Endodermal cell (in vitro differentiated cells): ENCODE measurements at regions not wholly inside any gene's neighbourhood (a gene's known extent, or its start where the extent isn't known, plus 50 kb on each side); places are given as distances from the start of the nearest gene placed in this dataset.
"Not testable (repeated sequence)": the region's sequence is repeated elsewhere in the genome, so short reads cannot be mapped to it uniquely, and the experiment has no call there.

ENCODE experiments used
- DNase-seq: peaks from one replicate; pipeline ENCODE4 v3.0.0-alpha.2; 2017
- H3K27ac ChIP-seq: 2 replicates; pipeline ENCODE4 v1.5.1; 2013; ENCODE audit warnings: mild to moderate bottlenecking, low read depth, low read length, moderate library complexity
- H3K27me3 ChIP-seq: 2 replicates; pipeline ENCODE4 v1.6.1; 2013; ENCODE audit warnings: mild to moderate bottlenecking, low read length, moderate library complexity; ENCODE audit not compliant: insufficient read depth, control insufficient read depth, poor library complexity, severe bottlenecking
- H3K36me3 ChIP-seq: 2 replicates; pipeline ENCODE4 v1.7.0; 2013; ENCODE audit warnings: mild to moderate bottlenecking, low read length, moderate library complexity; ENCODE audit not compliant: control insufficient read depth, insufficient read depth
- H3K4me1 ChIP-seq: one replicate; pipeline ENCODE4 v1.7.0; 2013; ENCODE audit warnings: low read length; ENCODE audit not compliant: control insufficient read depth, insufficient read depth
- H3K4me3 ChIP-seq: 2 replicates; pipeline ENCODE4 v1.5.1; 2013; ENCODE audit warnings: mild to moderate bottlenecking, low read length, moderate library complexity
- H3K9ac ChIP-seq: 2 replicates; pipeline ENCODE4 v1.6.1; 2013; ENCODE audit warnings: mild to moderate bottlenecking, low read length, moderate library complexity; ENCODE audit not compliant: poor library complexity, severe bottlenecking; ENCODE audit errors: extremely low read depth
- H3K9me3 ChIP-seq: 2 replicates; pipeline ENCODE4 v1.6.1; 2013; ENCODE audit warnings: mild to moderate bottlenecking, low read length, moderate library complexity; ENCODE audit not compliant: control insufficient read depth
- H3K27ac Mint-ChIP-seq: 2 replicates; pipeline ENCODE4 v1.8.0; 2020; ENCODE audit warnings: mixed read lengths
- H3K27me3 Mint-ChIP-seq: 2 replicates; pipeline ENCODE4 v1.8.0; 2021; ENCODE audit warnings: mild to moderate bottlenecking, mixed read lengths; ENCODE audit not compliant: insufficient read depth
- H3K36me3 Mint-ChIP-seq: 2 replicates; pipeline ENCODE4 v1.8.0; 2020; ENCODE audit warnings: low read depth, mixed read lengths
- H3K4me1 Mint-ChIP-seq: 2 replicates; pipeline ENCODE4 v1.8.0; 2020; ENCODE audit warnings: mixed read lengths
- H3K4me3 Mint-ChIP-seq: 2 replicates; pipeline ENCODE4 v1.8.0; 2020; ENCODE audit warnings: mild to moderate bottlenecking, moderate library complexity, mixed read lengths
- H3K9me3 Mint-ChIP-seq: 2 replicates; pipeline ENCODE4 v1.8.0; 2020; ENCODE audit warnings: mild to moderate bottlenecking, mixed read lengths
- WGBS, 2 experiments: methylation state at CpG; one replicate each; pipeline versions ENCODE4 v1.1.5 to v1.1.7; 2013; ENCODE audit warnings: missing lambda C conversion rate in 2 of 2, mixed read lengths in 1 of 2; ENCODE audit not compliant: insufficient coverage in 1 of 2, insufficient read length in 1 of 2; 5-methylcytosine and 5-hydroxymethylcytosine counted together
- TF ChIP-seq, protein P1 (sequence below): fragments of 200-600 bp; sonication (generic); conservative IDR thresholded peaks from 2 replicates; pipeline ENCODE4 v1.5.0; 2021; ENCODE audit warnings: antibody characterized with exemption, mild to moderate bottlenecking

DNA sequence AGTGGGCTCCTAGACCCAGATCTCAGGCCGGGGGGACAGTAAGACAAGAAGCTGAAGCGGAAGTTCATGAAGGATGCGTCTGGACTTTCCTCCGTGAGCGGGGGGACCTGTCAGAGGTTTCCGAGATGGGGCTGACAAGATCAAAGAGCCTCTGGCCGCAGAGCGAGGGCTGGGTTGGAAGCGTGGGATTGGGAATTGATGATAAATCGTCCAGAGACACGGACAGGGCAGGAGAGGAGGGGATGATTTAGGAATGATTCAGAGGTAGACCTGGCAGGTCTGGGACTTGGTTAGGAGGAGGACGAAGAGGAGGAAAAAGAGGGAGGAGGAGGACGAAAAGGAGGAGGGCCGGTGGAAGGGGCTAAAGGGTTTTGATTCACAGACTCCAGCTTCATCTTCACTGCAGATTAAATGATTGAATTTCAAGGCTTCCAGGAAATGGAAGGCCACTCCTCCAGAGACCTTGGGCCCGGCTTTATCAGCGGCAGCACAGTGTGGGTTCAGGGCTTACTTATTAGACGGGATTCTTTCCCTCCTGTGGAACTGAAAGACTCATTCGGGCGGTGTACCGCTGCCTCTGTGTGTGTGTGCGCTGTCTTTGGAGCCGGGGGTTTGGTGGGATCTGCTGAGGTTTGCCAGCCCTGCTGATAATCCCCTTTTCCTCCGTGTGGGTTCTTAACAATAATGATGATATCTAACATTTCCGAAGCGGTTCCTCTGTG is 85.7 kb upstream of the SLC45A1 start:
- Histone ChIP-seq H3K36me3 (no peaks in the 10 kb centered on the region), H3K27ac (no peak overlapping the region), H3K4me3 (no peak overlapping the region), H3K9ac (no peak overlapping the region), H3K27me3 (no peaks in the 10 kb centered on the region), H3K4me1 (peaks cover 4% of the 10 kb centered on the region), H3K9me3 (no peaks in the 10 kb centered on the region)
- no peaks in the 10 kb centered on the region for H3K36me3 Mint-ChIP-seq
- H3K9me3 Mint-ChIP-seq: peaks cover 12% of the 10 kb centered on the region
- no peak for DNase-seq
- 85 to 90% methylated on average over 20 to 25 of the region's 25 CpGs for WGBS, 2 experiments
- TF ChIP-seq, protein P1, sequence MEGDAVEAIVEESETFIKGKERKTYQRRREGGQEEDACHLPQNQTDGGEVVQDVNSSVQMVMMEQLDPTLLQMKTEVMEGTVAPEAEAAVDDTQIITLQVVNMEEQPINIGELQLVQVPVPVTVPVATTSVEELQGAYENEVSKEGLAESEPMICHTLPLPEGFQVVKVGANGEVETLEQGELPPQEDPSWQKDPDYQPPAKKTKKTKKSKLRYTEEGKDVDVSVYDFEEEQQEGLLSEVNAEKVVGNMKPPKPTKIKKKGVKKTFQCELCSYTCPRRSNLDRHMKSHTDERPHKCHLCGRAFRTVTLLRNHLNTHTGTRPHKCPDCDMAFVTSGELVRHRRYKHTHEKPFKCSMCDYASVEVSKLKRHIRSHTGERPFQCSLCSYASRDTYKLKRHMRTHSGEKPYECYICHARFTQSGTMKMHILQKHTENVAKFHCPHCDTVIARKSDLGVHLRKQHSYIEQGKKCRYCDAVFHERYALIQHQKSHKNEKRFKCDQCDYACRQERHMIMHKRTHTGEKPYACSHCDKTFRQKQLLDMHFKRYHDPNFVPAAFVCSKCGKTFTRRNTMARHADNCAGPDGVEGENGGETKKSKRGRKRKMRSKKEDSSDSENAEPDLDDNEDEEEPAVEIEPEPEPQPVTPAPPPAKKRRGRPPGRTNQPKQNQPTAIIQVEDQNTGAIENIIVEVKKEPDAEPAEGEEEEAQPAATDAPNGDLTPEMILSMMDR: no peak
- H3K4me3 Mint-ChIP-seq: no peak overlapping the region
- H3K27me3 Mint-ChIP-seq: peaks cover 1% of the 10 kb centered on the region
- H3K27ac Mint-ChIP-seq: no peak overlapping the region
- H3K4me1 Mint-ChIP-seq: peaks cover 10% of the 10 kb centered on the region

DNA sequence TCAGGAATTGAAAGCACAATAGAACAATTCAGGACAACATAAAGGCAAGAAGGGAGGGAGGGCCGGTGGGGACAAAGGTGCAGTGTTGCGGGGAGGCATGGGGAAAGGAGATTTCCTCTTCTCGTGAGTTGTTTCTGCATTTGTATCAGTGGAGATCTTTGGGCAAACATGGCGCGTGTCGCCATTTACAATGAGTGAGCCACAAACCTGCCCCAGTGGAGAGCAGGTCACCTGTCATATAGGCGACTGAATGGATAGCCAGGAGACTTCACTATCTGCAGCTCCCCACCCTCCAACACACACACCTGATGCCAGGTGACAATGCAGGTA is 87.7 kb upstream of the SLC45A1 start:
- H3K27me3 ChIP-seq: no peaks in the 10 kb centered on the region
- Mint-ChIP-seq H3K36me3 (no peaks in the 10 kb centered on the region), H3K27ac (no peak overlapping the region), H3K27me3 (peaks cover 3% of the 10 kb centered on the region), H3K4me1 (peaks cover 12% of the 10 kb centered on the region), H3K4me3 (no peak overlapping the region), H3K9me3 (peaks cover 16% of the 10 kb centered on the region)
- H3K4me1 ChIP-seq: peaks cover 4% of the 10 kb centered on the region
- no peak for DNase-seq
- no peak overlapping the region for H3K4me3 ChIP-seq
- no peak overlapping the region for H3K9ac ChIP-seq
- H3K9me3 ChIP-seq: no peaks in the 10 kb centered on the region
- 90 to 94% methylated on average over 3 to 7 of the region's 7 CpGs for WGBS, 2 experiments
- no peaks in the 10 kb centered on the region for H3K36me3 ChIP-seq
- TF ChIP-seq, protein P1: no peak
- no peak overlapping the region for H3K27ac ChIP-seq

DNA sequence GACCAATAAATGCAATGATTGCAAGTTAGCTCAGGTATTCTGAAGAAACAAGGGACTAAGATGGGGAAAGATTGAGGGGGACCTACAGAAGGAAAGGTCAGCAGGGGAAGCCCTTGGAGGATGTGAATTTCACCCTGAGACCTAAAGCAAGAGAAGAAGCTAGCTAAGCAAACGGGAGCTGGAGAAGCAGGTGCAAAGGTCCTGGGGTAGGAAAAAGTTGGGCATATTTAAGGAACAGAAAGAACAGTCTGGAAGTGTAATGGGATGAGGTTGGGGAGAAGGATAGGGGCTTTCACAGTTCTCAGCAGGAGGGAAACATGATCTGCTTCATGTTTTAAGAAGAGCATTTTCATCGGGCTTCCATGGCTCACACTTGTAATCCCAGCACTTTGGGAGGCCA is 89.7 kb upstream of the SLC45A1 start:
- WGBS, 2 experiments: 79 to 95% methylated on average over 2 of the region's 2 CpGs
- TF ChIP-seq, protein P1: no peak
- Mint-ChIP-seq H3K9me3 (peaks cover 16% of the 10 kb centered on the region), H3K27me3 (peaks cover 3% of the 10 kb centered on the region), H3K4me3 (no peak overlapping the region), H3K36me3 (no peaks in the 10 kb centered on the region), H3K4me1 (peaks cover 22% of the 10 kb centered on the region), H3K27ac (no peak overlapping the region)
- H3K4me1 ChIP-seq: peaks cover 4% of the 10 kb centered on the region
- H3K4me3 ChIP-seq: no peak overlapping the region
- no peak for DNase-seq
- H3K27ac ChIP-seq: no peak overlapping the region
- H3K36me3 ChIP-seq: no peaks in the 10 kb centered on the region
- H3K9me3 ChIP-seq: no peaks in the 10 kb centered on the region
- no peak overlapping the region for H3K9ac ChIP-seq
- H3K27me3 ChIP-seq: no peaks in the 10 kb centered on the region

DNA sequence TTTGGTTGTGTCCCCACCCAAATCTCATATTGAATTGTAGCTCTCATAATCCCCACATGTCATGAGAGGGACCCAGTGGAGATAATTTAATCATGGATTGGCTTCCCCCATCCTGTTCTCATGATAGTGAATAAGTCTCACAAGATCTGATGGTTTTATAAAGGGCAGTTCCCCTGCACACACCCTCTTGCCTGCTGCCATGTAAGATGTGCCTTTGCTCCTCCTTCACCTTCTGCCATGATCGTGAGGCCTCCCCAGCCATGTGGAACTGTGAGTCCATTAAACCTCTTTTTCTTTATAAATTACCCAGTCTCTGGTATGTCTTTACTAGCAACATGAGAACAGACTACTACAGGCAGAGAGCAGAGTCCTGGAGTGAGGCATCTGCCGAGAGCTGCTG is 90.2 kb upstream of the SLC45A1 start:
- H3K4me3 Mint-ChIP-seq, H3K9ac ChIP-seq, H3K36me3 ChIP-seq, H3K27me3 ChIP-seq, H3K4me3 ChIP-seq, H3K27ac Mint-ChIP-seq, H3K36me3 Mint-ChIP-seq, H3K9me3 ChIP-seq, H3K27me3 Mint-ChIP-seq, H3K4me1 ChIP-seq, H3K27ac ChIP-seq, DNase-seq: not testable (repeated sequence)
- H3K9me3 Mint-ChIP-seq: peaks cover 16% of the 10 kb centered on the region
- 93 to 100% methylated on average over 1 to 2 of the region's 2 CpGs for WGBS, 2 experiments
- H3K4me1 Mint-ChIP-seq: peaks cover 21% of the 10 kb centered on the region
